ENCODE measurements at regions not wholly inside any gene's neighbourhood (a gene's known extent, or its start where the extent isn't known, plus 50 kb on each side); places are given as distances from the start of the nearest gene placed in this dataset.

GRCh38 chr22:48811885-48812284 is 1015.8 kb downstream of the BRD1 start:
- H3K4me3 ChIP-seq (ENCODE audit: low read depth, low read length): no peak overlapping the region
- DNase-seq (ENCODE audit: low read depth): no peak
- TF ChIP-seq CTCF (conservative IDR thresholded peaks at IDR 0.05; ENCODE audit: low read depth, low read length): no peak

GRCh38 chr22:48808038-48808960 is 1019.4 kb downstream of the BRD1 start:
- DNase-seq (ENCODE audit: low read depth): no peak
- no peak overlapping the region for H3K4me3 ChIP-seq (ENCODE audit: low read depth, low read length)
- no peak for TF ChIP-seq CTCF (conservative IDR thresholded peaks at IDR 0.05; ENCODE audit: low read depth, low read length)

- DNase-seq (ENCODE audit: low read depth): no peak
- no peak overlapping the region for H3K4me3 ChIP-seq (ENCODE audit: low read depth, low read length)
- TF ChIP-seq CTCF (conservative IDR thresholded peaks at IDR 0.05; ENCODE audit: low read depth, low read length): no peak
These were observed 1020.5 kb downstream of the BRD1 start for GRCh38 chr22:48807155-48807554.

- TF ChIP-seq CTCF (conservative IDR thresholded peaks at IDR 0.05; ENCODE audit: low read depth, low read length): no peak
- H3K4me3 ChIP-seq (ENCODE audit: low read depth, low read length): no peak overlapping the region
These were observed 1021.4 kb downstream of the BRD1 start for GRCh38 chr22:48806227-48806781.

GRCh38 chr22:48805516-48805915 is 1022.2 kb downstream of the BRD1 start:
- no peak for TF ChIP-seq CTCF (conservative IDR thresholded peaks at IDR 0.05; ENCODE audit: low read depth, low read length)
- DNase-seq (ENCODE audit: low read depth): no peak
- no peak overlapping the region for H3K4me3 ChIP-seq (ENCODE audit: low read depth, low read length)

More at GRCh38 chr22:48806227-48806781, 1021.4 kb downstream of the BRD1 start:
- no peak for DNase-seq (ENCODE audit: low read depth)

GRCh38 chr22:48804811-48805301 is 1022.8 kb downstream of the BRD1 start:
- no peak for DNase-seq (ENCODE audit: low read depth)
- no peak overlapping the region for H3K4me3 ChIP-seq (ENCODE audit: low read depth, low read length)
- TF ChIP-seq CTCF (conservative IDR thresholded peaks at IDR 0.05; ENCODE audit: low read depth, low read length): no peak
